DND-41 (cell line): ENCODE measurements at regions not wholly inside any gene's neighbourhood (a gene's known extent, or its start where the extent isn't known, plus 50 kb on each side); places are given as distances from the start of the nearest gene placed in this dataset.

Source experiments
- CTCF ChIP-seq: IDR thresholded peaks from 2 replicates; pipeline ENCODE4 v1.5.1; 2012; ENCODE audit warnings: borderline replicate concordance, low read length, moderate library complexity, mild to moderate bottlenecking; ENCODE audit not compliant: poor library complexity, severe bottlenecking; ENCODE audit errors: extremely low read depth
- EZH2 ChIP-seq: IDR thresholded peaks from 3 replicates; pipeline ENCODE4 v1.6.1; 2012; ENCODE audit warnings: borderline replicate concordance, low read depth, mild to moderate bottlenecking, moderate library complexity, low read length, inconsistent platforms; ENCODE audit not compliant: severe bottlenecking

- TF ChIP-seq CTCF: no peak
- TF ChIP-seq EZH2: no peak
These were observed 130.3 kb downstream of the BUD13 start for GRCh38 chr11:116642481-116642880.
